ENCODE measurements at regions not wholly inside any gene's neighbourhood (a gene's known extent, or its start where the extent isn't known, plus 50 kb on each side); places are given as distances from the start of the nearest gene placed in this dataset.

GRCh38 chr2:220999356-220999755 lies 572.7 kb downstream of the EPHA4 start:
- Histone ChIP-seq H3K4me3 (no peak overlapping the region), H3K9me3 (replicated peaks in 1 of 3) (no peaks in the 10 kb centered on the region), H3K27ac (no peak overlapping the region), H3K36me3 (replicated peaks in 1 of 2) (no peaks in the 10 kb centered on the region), H3K27me3 (no peaks in the 10 kb centered on the region), H3K4me1 (replicated peaks in 1 of 2) (no peaks in the 10 kb centered on the region)
- WGBS, 4 donors, result 57 to 66% (median 61%) methylated on average over 2 of the region's 2 CpGs
- intact Hi-C loops (cut with DNase I), result no loop called here
- DNase-seq, result no peak
- TF ChIP-seq POLR2A (IDR thresholded peaks at IDR 0.05), result no peak
- TF ChIP-seq CTCF (IDR thresholded peaks at IDR 0.05), result no peak

- Histone ChIP-seq H3K9me3 (replicated peaks in 1 of 3) (no peaks in the 10 kb centered on the region), H3K36me3 (replicated peaks in 1 of 2) (no peaks in the 10 kb centered on the region), H3K27ac (no peak overlapping the region), H3K4me1 (replicated peaks in 1 of 2) (no peaks in the 10 kb centered on the region), H3K4me3 (no peak overlapping the region), H3K27me3 (no peaks in the 10 kb centered on the region)
- 50 to 73% (median 65%) methylated on average over 2 of the region's 2 CpGs for WGBS, 4 donors
- intact Hi-C loops (cut with DNase I), result no loop called here
- DNase-seq, result no peak
- TF ChIP-seq POLR2A (IDR thresholded peaks at IDR 0.05) (no peak), CTCF (IDR thresholded peaks at IDR 0.05) (no peak)
These were observed 570.7 kb downstream of the EPHA4 start for GRCh38 chr2:221001381-221001801.

- TF ChIP-seq POLR2A (IDR thresholded peaks at IDR 0.05) (no peak), CTCF (IDR thresholded peaks at IDR 0.05) (no peak)
- Histone ChIP-seq H3K4me1 (replicated peaks in 1 of 2) (no peaks in the 10 kb centered on the region), H3K27ac (no peak overlapping the region), H3K4me3 (no peak overlapping the region), H3K36me3 (replicated peaks in 1 of 2) (no peaks in the 10 kb centered on the region), H3K27me3 (no peaks in the 10 kb centered on the region), H3K9me3 (replicated peaks in 1 of 3) (no peaks in the 10 kb centered on the region)
- WGBS, 4 donors, result 0 to 46% (median 20%) methylated on average over 1 of the region's 1 CpG
- intact Hi-C loops (cut with DNase I), result no loop called here
- no peak for DNase-seq
These were observed 569.9 kb downstream of the EPHA4 start for GRCh38 chr2:221002101-221002685.

- H3K4me1 ChIP-seq (replicated peaks in 1 of 2), result no peaks in the 10 kb centered on the region
- no peaks in the 10 kb centered on the region for H3K9me3 ChIP-seq (replicated peaks in 1 of 3)
- H3K4me3 ChIP-seq, result no peak overlapping the region
- TF ChIP-seq CTCF (IDR thresholded peaks at IDR 0.05) (no peak), POLR2A (IDR thresholded peaks at IDR 0.05) (no peak)
- H3K27me3 ChIP-seq, result no peaks in the 10 kb centered on the region
- 87 to 94% (median 90%) methylated on average over 3 of the region's 3 CpGs for WGBS, 4 donors
- intact Hi-C loops (cut with DNase I), result no loop called here
- H3K27ac ChIP-seq, result no peak overlapping the region
- DNase-seq, result no peak
- H3K36me3 ChIP-seq (replicated peaks in 1 of 2), result no peaks in the 10 kb centered on the region
These were observed 566.8 kb downstream of the EPHA4 start for GRCh38 chr2:221005338-221005737.
